Chondrocyte (in vitro differentiated cells): ENCODE measurements at regions not wholly inside any gene's neighbourhood (a gene's known extent, or its start where the extent isn't known, plus 50 kb on each side); places are given as distances from the start of the nearest gene placed in this dataset.

ENCODE experiments used
- DNase-seq: peaks from one replicate; pipeline ENCODE4 v3.0.0; 2021; ENCODE audit warnings: mixed read lengths, low spot score
- H3K27ac Mint-ChIP-seq: one replicate; pipeline ENCODE4 v1.8.0; 2021; ENCODE audit warnings: mild to moderate bottlenecking, moderate library complexity, mixed read lengths; ENCODE audit not compliant: unreplicated experiment
- H3K27me3 Mint-ChIP-seq: 2 replicates; pipeline ENCODE4 v1.8.0; 2021; ENCODE audit warnings: low read depth, mixed read lengths
- H3K36me3 Mint-ChIP-seq: 2 replicates; pipeline ENCODE4 v1.8.0; 2021; ENCODE audit warnings: low read depth, mixed read lengths
- H3K4me1 Mint-ChIP-seq: 2 replicates; pipeline ENCODE4 v1.8.0; 2021; ENCODE audit warnings: low read depth, mild to moderate bottlenecking, mixed read lengths
- H3K4me3 Mint-ChIP-seq: one replicate; pipeline ENCODE4 v1.8.0; 2021; ENCODE audit warnings: mild to moderate bottlenecking, moderate library complexity, mixed read lengths; ENCODE audit not compliant: unreplicated experiment
- H3K9me3 Mint-ChIP-seq: 2 replicates; pipeline ENCODE4 v1.8.0; 2021; ENCODE audit warnings: low read depth, mixed read lengths
- TF ChIP-seq, protein P1 (sequence below): fragments of 200-600 bp; sonication (generic); IDR thresholded peaks from 2 replicates; pipeline ENCODE4 v1.5.0; 2021; ENCODE audit warnings: antibody characterized with exemption, mild to moderate bottlenecking, moderate library complexity

DNA sequence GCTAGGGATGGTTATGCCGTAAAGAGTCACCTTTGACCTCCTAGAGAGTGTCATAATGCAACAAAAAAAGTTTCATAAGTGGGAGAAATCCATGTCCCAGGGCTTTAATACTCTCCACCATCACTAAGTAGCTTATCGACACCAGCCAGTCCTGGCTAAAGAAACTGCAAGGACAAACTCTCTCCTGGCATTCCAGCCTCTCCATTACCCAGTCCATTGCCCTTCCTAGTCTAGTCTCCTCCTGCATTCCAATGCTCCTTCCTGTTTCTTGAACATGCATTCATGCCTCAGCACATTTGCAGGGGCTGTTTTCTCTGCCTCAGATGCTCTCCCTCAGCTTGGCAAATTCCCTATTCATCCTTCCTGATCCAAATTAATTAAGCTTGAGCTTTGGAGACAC, 364.1 kb downstream of the BRINP1 start:
- no peak for DNase-seq
- H3K9me3 Mint-ChIP-seq: no peaks in the 10 kb centered on the region
- peak overlapping the region; percentile 90 for H3K27ac Mint-ChIP-seq
- TF ChIP-seq, protein P1, sequence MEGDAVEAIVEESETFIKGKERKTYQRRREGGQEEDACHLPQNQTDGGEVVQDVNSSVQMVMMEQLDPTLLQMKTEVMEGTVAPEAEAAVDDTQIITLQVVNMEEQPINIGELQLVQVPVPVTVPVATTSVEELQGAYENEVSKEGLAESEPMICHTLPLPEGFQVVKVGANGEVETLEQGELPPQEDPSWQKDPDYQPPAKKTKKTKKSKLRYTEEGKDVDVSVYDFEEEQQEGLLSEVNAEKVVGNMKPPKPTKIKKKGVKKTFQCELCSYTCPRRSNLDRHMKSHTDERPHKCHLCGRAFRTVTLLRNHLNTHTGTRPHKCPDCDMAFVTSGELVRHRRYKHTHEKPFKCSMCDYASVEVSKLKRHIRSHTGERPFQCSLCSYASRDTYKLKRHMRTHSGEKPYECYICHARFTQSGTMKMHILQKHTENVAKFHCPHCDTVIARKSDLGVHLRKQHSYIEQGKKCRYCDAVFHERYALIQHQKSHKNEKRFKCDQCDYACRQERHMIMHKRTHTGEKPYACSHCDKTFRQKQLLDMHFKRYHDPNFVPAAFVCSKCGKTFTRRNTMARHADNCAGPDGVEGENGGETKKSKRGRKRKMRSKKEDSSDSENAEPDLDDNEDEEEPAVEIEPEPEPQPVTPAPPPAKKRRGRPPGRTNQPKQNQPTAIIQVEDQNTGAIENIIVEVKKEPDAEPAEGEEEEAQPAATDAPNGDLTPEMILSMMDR: no peak
- no peak overlapping the region for H3K4me3 Mint-ChIP-seq
- H3K4me1 Mint-ChIP-seq: peaks cover 33% of the 10 kb centered on the region
- H3K36me3 Mint-ChIP-seq: no peaks in the 10 kb centered on the region
- H3K27me3 Mint-ChIP-seq: no peaks in the 10 kb centered on the region

DNA sequence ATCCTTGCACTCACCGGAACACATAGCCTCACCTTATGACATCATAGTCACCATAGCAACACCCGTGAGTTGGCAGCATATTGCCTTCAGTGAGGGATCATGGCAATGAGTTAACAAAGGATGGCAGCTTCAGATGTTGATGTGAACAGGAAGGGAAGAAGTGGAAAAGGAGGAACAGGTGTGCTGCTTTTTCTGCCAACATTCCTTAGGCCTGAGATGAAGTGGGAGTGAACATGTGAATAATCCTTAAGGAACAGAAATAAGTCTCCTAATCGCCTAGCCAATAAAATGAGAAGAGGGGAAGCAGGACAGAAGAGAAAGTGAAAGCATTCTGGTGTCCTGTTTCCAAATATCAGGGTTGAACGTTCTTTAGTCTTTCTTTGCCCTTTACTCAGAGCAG, 360.0 kb downstream of the BRINP1 start:
- peaks cover 19% of the 10 kb centered on the region for H3K4me1 Mint-ChIP-seq
- H3K4me3 Mint-ChIP-seq: no peak overlapping the region

DNA sequence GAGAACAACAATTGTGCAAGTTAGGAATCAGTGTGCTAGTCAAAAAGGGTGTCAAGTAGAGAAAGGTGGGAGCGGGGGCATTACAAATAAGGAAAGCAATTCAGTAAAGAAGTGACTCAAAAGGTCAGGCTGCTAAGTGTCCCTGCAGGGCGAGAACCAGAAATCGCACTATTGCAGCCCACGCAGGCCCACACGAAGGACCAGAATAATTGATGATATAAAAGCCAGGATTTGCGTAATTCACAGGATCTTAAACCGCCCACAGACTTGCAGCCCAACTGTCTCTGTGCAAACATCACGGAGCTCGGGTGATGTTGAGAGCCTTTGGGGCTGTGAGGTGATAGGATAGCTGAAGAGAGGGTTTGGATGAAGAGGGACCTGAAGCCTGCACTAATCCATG, 349.0 kb downstream of the BRINP1 start:
- Mint-ChIP-seq H3K4me1 (no peaks in the 10 kb centered on the region), H3K4me3 (no peak overlapping the region), H3K27ac (no peak overlapping the region), H3K36me3 (no peaks in the 10 kb centered on the region), H3K9me3 (peaks cover 3% of the 10 kb centered on the region), H3K27me3 (no peaks in the 10 kb centered on the region)
- DNase-seq: no peak
- TF ChIP-seq, protein P1: no peak

More for the DNA sequence above, 360.0 kb downstream of the BRINP1 start:
- DNase-seq: no peak
- H3K27me3 Mint-ChIP-seq: no peaks in the 10 kb centered on the region
- H3K9me3 Mint-ChIP-seq: no peaks in the 10 kb centered on the region
- no peaks in the 10 kb centered on the region for H3K36me3 Mint-ChIP-seq
- TF ChIP-seq, protein P1: no peak
- H3K27ac Mint-ChIP-seq: no peak overlapping the region

DNA sequence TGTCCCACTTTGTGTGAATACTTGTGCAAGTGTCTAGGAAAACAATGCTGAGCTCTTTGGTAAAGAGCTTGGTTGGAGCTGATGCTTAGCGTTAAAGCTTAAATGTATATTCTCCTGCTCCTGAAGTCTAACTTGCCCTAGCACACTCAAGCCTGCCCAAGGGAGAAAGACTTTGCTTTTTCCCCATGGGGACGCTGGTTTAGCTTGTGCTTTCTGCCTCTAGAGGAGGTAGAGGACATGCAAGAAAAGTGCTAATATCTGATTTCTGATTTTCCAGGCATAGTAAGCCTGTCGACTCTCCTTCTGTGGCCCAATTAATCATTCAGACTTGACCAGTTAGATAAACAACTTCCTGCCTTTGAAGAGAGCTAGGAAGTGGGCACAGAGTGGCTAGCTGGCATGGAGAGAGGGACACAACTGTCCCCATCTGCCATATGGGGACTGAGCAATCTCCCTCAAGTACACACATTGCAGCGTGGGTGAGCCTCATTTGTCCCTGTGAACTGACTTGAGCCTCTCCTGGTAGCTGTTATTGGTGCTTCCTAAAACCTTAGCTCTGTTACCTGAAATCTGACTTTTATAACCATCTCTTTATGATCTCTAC, 348.4 kb downstream of the BRINP1 start:
- peaks cover under 1% of the 10 kb centered on the region for H3K9me3 Mint-ChIP-seq
- DNase-seq: no peak
- H3K4me3 Mint-ChIP-seq: no peak overlapping the region
- no peaks in the 10 kb centered on the region for H3K4me1 Mint-ChIP-seq
- no peaks in the 10 kb centered on the region for H3K27me3 Mint-ChIP-seq
- no peak overlapping the region for H3K27ac Mint-ChIP-seq
- no peaks in the 10 kb centered on the region for H3K36me3 Mint-ChIP-seq
- TF ChIP-seq, protein P1: no peak

DNA sequence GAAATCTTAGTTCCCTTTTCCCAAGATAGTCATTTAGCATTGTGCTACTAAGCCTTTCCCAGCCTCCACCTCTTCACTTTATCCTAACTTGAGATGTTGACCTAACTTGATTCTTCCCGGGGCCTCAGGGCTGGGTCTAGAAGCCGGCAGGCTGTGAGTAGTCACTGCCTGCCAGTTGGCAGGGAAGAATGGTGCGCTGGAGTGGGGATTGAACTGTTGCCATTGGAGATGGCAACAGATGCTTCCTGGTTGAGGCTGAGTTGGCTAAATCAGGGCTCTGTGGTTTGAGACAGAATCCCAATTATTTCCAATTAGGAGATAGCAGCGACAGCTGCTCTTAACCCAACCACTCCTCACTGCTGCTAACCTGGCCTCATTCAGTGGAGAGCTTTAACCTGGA, 343.1 kb downstream of the BRINP1 start:
- Mint-ChIP-seq H3K4me1 (peaks cover 5% of the 10 kb centered on the region), H3K36me3 (no peaks in the 10 kb centered on the region), H3K4me3 (no peak overlapping the region), H3K9me3 (no peaks in the 10 kb centered on the region), H3K27me3 (peaks cover 3% of the 10 kb centered on the region), H3K27ac (no peak overlapping the region)
- DNase-seq: no peak
- TF ChIP-seq, protein P1: no peak
